Thoracic aorta (tissue), 2 donors: ENCODE measurements at regions not wholly inside any gene's neighbourhood (a gene's known extent, or its start where the extent isn't known, plus 50 kb on each side); places are given as distances from the start of the nearest gene placed in this dataset.

ENCODE experiments used
- ATAC-seq: fragments of 150-250 bp; one replicate; pipeline ENCODE4 v1.8.0; 2017; ENCODE audit warnings: low read depth; ENCODE audit not compliant: insufficient number of reproducible peaks, low FRiP score
- DNase-seq: peaks from one replicate; pipeline ENCODE4 v3.0.0-alpha.2; 2020; ENCODE audit warnings: low spot score
- H3K27ac ChIP-seq, 2 donors: fragments of 200-600 bp; sonication (generic); 1 replicate in 1 of 2; 2 replicates in 1 of 2; pipeline ENCODE4 v1.5.1; 2016; ENCODE audit warnings: mild to moderate bottlenecking in 2 of 2, moderate library complexity in 2 of 2
- H3K27me3 ChIP-seq: fragments of 200-600 bp; sonication (generic); replicated peaks from 2 replicates; pipeline ENCODE4 v1.6.0; 2016; ENCODE audit warnings: mild to moderate bottlenecking; ENCODE audit not compliant: insufficient read depth
- H3K36me3 ChIP-seq: fragments of 200-600 bp; sonication (generic); one replicate; pipeline ENCODE4 v1.5.1; 2016
- H3K4me1 ChIP-seq, 2 donors: fragments of 200-600 bp; sonication (generic); 1 replicate in 1 of 2; 2 replicates in 1 of 2; pipeline versions ENCODE4 v1.5.1 to v1.6.0; 2016; ENCODE audit warnings: low read depth in 2 of 2, mild to moderate bottlenecking in 1 of 2; ENCODE audit not compliant: control insufficient read depth in 1 of 2
- H3K4me3 ChIP-seq: fragments of 200-600 bp; sonication (generic); 2 replicates; pipeline ENCODE4 v1.5.1; 2016; ENCODE audit warnings: mild to moderate bottlenecking
- H3K9me3 ChIP-seq: fragments of 200-600 bp; sonication (generic); 2 replicates; pipeline ENCODE4 v1.5.1; 2016
- CTCF ChIP-seq: fragments of 200-600 bp; sonication (generic); IDR thresholded peaks from one replicate; pipeline ENCODE4 v1.5.1; 2019; ENCODE audit warnings: antibody characterized with exemption

GRCh38 chr3:126257174-126257573, 76.8 kb upstream of the ALDH1L1 start:
- peaks cover 13 to 28% of the 10 kb centered on the region in 2 donors for H3K4me1 ChIP-seq
- no peak overlapping the region for H3K4me3 ChIP-seq
- ATAC-seq: no peak
- no peak for TF ChIP-seq CTCF
- H3K27ac ChIP-seq: no peak overlapping the region
- no peaks in the 10 kb centered on the region for H3K36me3 ChIP-seq
- no peaks in the 10 kb centered on the region for H3K9me3 ChIP-seq
- H3K27me3 ChIP-seq: no peaks in the 10 kb centered on the region
- DNase-seq: no peak

- DNase-seq: no peak
- no peaks in the 10 kb centered on the region for H3K27me3 ChIP-seq
- no peak for ATAC-seq
- no peaks in the 10 kb centered on the region for H3K9me3 ChIP-seq
- no peaks in the 10 kb centered on the region for H3K36me3 ChIP-seq
- no peak overlapping the region for H3K27ac ChIP-seq
- no peak for TF ChIP-seq CTCF
- peaks cover 11 to 23% of the 10 kb centered on the region in 2 donors for H3K4me1 ChIP-seq
- no peak overlapping the region for H3K4me3 ChIP-seq
These were observed 75.9 kb upstream of the ALDH1L1 start for GRCh38 chr3:126256251-126256650.

GRCh38 chr3:126253072-126253471, 72.7 kb upstream of the ALDH1L1 start:
- Histone ChIP-seq H3K4me3 (no peak overlapping the region), H3K36me3 (no peaks in the 10 kb centered on the region), H3K27me3 (no peaks in the 10 kb centered on the region), H3K9me3 (no peaks in the 10 kb centered on the region), H3K4me1 (no peaks in the 10 kb centered on the region), H3K27ac (no peak overlapping the region)
- TF ChIP-seq CTCF: no peak
- no peak for ATAC-seq
- DNase-seq: no peak

- H3K9me3 ChIP-seq: no peaks in the 10 kb centered on the region
- H3K36me3 ChIP-seq: no peaks in the 10 kb centered on the region
- H3K4me1 ChIP-seq: no peaks in the 10 kb centered on the region
- no peak for DNase-seq
- no peak overlapping the region for H3K4me3 ChIP-seq
- no peak overlapping the region for H3K27ac ChIP-seq
- no peak for TF ChIP-seq CTCF
- H3K27me3 ChIP-seq: no peaks in the 10 kb centered on the region
- ATAC-seq: no peak
These were observed 72.0 kb upstream of the ALDH1L1 start for GRCh38 chr3:126252373-126252772.

GRCh38 chr3:126245811-126246727, 65.7 kb upstream of the ALDH1L1 start:
- DNase-seq (no peak), ATAC-seq (no peak)
- peaks cover 0 to 4% of the 10 kb centered on the region in 2 donors for H3K4me1 ChIP-seq
- no peak overlapping the region for H3K27ac ChIP-seq
- H3K36me3 ChIP-seq: no peaks in the 10 kb centered on the region
- no peaks in the 10 kb centered on the region for H3K27me3 ChIP-seq
- peak; percentile 40 for TF ChIP-seq CTCF
- H3K4me3 ChIP-seq: no peak overlapping the region
- no peaks in the 10 kb centered on the region for H3K9me3 ChIP-seq
